ENCODE measurements at regions not wholly inside any gene's neighbourhood (a gene's known extent, or its start where the extent isn't known, plus 50 kb on each side); places are given as distances from the start of the nearest gene placed in this dataset.

DNA sequence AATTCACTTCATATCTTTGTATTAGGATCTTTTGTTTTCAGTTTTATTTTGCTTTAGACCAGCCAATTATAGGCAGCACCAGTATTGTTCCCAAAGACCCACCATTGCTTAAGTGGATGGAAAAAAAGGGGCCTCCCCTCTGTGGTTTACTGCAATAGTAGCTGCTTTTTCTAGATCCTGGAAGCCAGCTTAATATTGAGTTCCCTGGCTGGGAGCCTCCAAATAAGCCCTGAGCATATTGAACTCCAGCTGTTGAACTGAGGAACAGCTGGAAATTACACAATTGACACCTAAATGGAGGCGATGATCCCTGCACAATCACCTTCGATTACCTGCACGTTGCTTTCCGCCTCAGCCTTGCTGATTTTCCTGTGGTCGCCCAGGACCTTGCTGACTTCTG lies 576.0 kb downstream of the SOX6 start:
- TF ChIP-seq MECOM (CRISPR knock-in tag; IDR thresholded peaks at IDR 0.05) (no peak), ZNF589 (CRISPR knock-in tag; IDR thresholded peaks at IDR 0.05; ENCODE audit: low read depth) (no peak), ZNF431 (CRISPR knock-in tag; IDR thresholded peaks at IDR 0.05) (no peak), CBX8 (IDR thresholded peaks at IDR 0.05; ENCODE audit: borderline replicate concordance, extremely low read depth, low read depth, low read length, poor library complexity, severe bottlenecking) (no peak), FOXK1 (CRISPR knock-in tag; IDR thresholded peaks at IDR 0.05; ENCODE audit: borderline replicate concordance) (no peak), ZSCAN29 (IDR thresholded peaks at IDR 0.05) (no peak)
- TF ChIP-seq, protein P1, sequence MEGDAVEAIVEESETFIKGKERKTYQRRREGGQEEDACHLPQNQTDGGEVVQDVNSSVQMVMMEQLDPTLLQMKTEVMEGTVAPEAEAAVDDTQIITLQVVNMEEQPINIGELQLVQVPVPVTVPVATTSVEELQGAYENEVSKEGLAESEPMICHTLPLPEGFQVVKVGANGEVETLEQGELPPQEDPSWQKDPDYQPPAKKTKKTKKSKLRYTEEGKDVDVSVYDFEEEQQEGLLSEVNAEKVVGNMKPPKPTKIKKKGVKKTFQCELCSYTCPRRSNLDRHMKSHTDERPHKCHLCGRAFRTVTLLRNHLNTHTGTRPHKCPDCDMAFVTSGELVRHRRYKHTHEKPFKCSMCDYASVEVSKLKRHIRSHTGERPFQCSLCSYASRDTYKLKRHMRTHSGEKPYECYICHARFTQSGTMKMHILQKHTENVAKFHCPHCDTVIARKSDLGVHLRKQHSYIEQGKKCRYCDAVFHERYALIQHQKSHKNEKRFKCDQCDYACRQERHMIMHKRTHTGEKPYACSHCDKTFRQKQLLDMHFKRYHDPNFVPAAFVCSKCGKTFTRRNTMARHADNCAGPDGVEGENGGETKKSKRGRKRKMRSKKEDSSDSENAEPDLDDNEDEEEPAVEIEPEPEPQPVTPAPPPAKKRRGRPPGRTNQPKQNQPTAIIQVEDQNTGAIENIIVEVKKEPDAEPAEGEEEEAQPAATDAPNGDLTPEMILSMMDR (IDR thresholded peaks at IDR 0.05 in 2 of 3, conservative IDR thresholded peaks at IDR 0.05 in 1 of 3; ENCODE audit: insufficient read depth in 2 of 3, low read depth in 1 of 3, low read length in 3 of 3) = no peak
